Mesodermal cell (in vitro differentiated cells): ENCODE measurements at regions not wholly inside any gene's neighbourhood (a gene's known extent, or its start where the extent isn't known, plus 50 kb on each side); places are given as distances from the start of the nearest gene placed in this dataset.

Experiments
- H3K27ac ChIP-seq: 2 replicates; pipeline ENCODE4 v1.7.0; 2013; ENCODE audit warnings: mild to moderate bottlenecking, low read depth, low read length, moderate library complexity; ENCODE audit not compliant: severe bottlenecking
- H3K36me3 ChIP-seq: 2 replicates; pipeline ENCODE4 v1.7.1; 2013; ENCODE audit warnings: mild to moderate bottlenecking, low read length, moderate library complexity; ENCODE audit not compliant: control insufficient read depth, insufficient read depth
- H3K4me1 ChIP-seq: one replicate; pipeline ENCODE4 v1.7.1; 2013; ENCODE audit warnings: mild to moderate bottlenecking, low read length; ENCODE audit not compliant: insufficient read depth, control insufficient read depth, poor library complexity, severe bottlenecking
- H3K4me3 ChIP-seq: 2 replicates; pipeline ENCODE4 v1.7.0; 2013; ENCODE audit warnings: low read length, control low read depth, mild to moderate bottlenecking; ENCODE audit not compliant: insufficient read depth, poor library complexity, severe bottlenecking; ENCODE audit errors: extremely low read depth
- H3K9me3 ChIP-seq: 2 replicates; pipeline ENCODE4 v1.7.1; 2013; ENCODE audit warnings: mild to moderate bottlenecking, low read length, moderate library complexity; ENCODE audit not compliant: control insufficient read depth
- WGBS, 2 experiments: methylation state at CpG; one replicate each; pipeline ENCODE4 v1.1.5; 2013; ENCODE audit warnings: missing lambda C conversion rate in 2 of 2; ENCODE audit not compliant: insufficient coverage in 2 of 2; 5-methylcytosine and 5-hydroxymethylcytosine counted together

DNA sequence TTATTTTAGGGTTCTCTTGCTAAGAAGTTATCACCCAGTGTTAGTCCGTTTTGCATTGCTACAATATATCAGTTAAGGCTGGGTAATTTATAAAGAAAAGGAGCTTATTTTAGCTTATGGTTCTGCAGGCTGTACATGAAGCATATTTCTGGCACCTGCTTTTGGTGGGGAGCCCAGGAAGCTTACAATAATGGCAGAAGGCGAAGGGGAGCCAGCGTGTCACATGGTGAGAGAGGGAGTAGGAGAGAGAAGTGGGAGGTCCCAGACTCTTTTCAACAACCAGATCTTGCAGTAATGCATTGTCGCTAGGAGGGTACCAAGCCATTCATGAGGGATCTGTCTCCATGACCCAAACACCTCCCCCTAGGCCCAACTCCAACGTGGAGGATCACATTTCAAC, 688.8 kb upstream of the PIK3C3 start:
- Histone ChIP-seq H3K4me3 (no peak overlapping the region), H3K27ac (no peak overlapping the region), H3K36me3 (no peaks in the 10 kb centered on the region), H3K4me1 (no peaks in the 10 kb centered on the region), H3K9me3 (no peaks in the 10 kb centered on the region)
- 100% methylated on average over 1 to 2 of the region's 5 CpGs for WGBS, 2 experiments

DNA sequence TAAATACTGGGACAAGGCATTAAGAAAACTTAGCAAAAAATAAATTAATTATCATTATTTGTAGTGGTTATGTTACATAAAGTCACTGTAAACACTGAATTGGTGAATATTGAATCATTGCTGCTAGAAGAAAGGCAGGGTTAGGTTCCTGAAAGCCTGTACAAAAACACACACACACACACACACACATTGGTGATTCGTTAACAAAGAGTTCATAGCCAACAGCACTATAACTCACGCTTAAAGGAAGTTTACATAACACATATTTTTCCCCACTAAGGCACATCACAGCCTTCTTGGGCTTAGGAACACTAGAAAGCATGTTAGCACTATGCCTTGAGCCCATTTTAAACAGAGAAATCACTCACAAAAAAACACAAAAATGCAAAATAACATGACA, 690.0 kb upstream of the PIK3C3 start:
- H3K9me3 ChIP-seq, result no peaks in the 10 kb centered on the region
- no peaks in the 10 kb centered on the region for H3K4me1 ChIP-seq
- no peak overlapping the region for H3K27ac ChIP-seq
- no peaks in the 10 kb centered on the region for H3K36me3 ChIP-seq
- no peak overlapping the region for H3K4me3 ChIP-seq
- WGBS, 2 experiments, result 82% methylated on average over 2 of the region's 2 CpGs; no CpG with 5 or more reads in 1 of the 2 experiments

DNA sequence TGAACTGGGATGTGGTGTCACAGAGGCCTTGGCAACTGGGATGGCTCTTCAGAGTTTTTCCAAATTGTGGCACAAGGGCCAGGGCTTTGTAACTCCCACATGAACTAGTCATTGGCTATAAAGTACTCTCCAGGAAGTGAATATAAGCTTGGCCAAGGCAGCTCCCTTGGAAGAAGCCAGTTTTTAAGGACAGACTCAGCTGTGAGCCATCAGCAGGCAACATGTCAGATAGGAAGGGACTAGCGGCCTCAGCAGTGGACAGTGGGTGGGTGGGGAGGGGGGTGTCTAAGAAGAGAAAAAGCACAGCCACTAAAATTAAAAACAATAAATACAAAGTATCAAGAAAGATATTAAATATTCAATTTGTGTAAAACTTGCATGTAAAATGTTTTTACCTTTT, 691.1 kb upstream of the PIK3C3 start:
- Histone ChIP-seq H3K36me3 (no peaks in the 10 kb centered on the region), H3K9me3 (no peaks in the 10 kb centered on the region), H3K4me3 (no peak overlapping the region), H3K27ac (no peak overlapping the region), H3K4me1 (no peaks in the 10 kb centered on the region)
- WGBS, 2 experiments, result no CpG with 5 or more reads among the region's 1 CpG

DNA sequence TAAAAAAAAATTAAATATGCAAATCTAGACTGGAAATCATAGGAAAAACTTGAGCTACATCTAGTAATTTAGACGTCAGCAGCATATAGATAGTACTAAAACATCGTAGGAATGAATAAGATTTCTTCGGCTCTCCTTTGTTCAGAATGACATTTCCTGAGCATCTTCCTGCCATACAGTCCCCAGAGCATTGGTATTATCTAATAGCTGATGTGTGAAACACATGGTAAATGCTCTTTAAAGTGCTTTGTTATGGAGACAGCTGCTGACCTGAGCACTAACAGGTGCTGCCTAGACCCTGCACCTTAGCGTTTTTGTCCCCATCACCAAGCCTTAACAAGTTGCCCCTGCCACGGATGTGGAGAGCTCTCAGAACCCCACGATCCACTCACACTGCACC, 692.3 kb upstream of the PIK3C3 start:
- H3K27ac ChIP-seq, result no peak overlapping the region
- no peaks in the 10 kb centered on the region for H3K4me1 ChIP-seq
- 78 to 89% methylated on average over 2 to 5 of the region's 6 CpGs for WGBS, 2 experiments
- H3K36me3 ChIP-seq, result no peaks in the 10 kb centered on the region
- no peaks in the 10 kb centered on the region for H3K9me3 ChIP-seq
- H3K4me3 ChIP-seq, result no peak overlapping the region

DNA sequence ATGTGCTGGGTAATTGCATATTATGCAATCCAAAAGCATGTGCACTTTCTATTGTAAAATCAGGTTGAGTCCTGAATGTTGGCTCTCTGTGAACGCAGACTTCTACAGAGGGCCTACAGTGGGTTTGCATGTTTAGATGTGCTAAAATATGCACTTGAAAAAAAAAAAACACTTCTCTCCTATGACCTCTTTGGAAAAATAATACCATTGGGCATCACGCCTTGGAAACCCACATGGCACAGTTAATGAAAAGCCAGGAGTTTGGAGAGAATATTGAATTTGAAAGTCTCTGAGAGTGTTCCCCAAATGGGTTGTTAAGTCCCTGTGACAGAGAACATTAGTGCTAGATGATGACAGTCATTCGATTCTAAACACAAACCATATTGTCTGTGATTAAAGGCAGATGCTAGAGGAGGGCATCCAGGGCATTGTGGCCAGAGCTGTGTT, 710.4 kb upstream of the PIK3C3 start:
- Histone ChIP-seq H3K27ac (no peak overlapping the region), H3K4me1 (no peaks in the 10 kb centered on the region)

DNA sequence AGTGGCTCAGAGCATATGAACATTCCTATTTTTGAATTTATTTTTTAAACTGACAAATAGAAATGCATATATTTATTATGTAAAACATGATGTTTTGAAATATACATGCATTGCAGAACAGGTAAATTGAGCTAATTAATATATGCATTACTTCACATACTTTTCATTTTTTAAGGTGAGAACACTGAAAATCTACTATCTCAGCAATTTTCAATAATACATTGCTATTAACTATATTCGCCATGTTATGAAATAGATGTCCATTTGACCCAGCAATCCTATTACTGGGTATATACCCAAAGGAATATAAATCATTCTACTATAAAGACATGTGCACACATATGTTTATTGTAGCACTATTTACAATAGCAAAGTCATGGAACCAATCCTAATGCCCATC, 717.7 kb upstream of the PIK3C3 start:
- no CpG with 5 or more reads among the region's 1 CpG for WGBS, 2 experiments

More for the DNA sequence above, 710.4 kb upstream of the PIK3C3 start:
- no peak overlapping the region for H3K4me3 ChIP-seq
- WGBS, 2 experiments, result 80% methylated on average over 1 of the region's 3 CpGs; no CpG with 5 or more reads in 1 of the 2 experiments
- H3K9me3 ChIP-seq, result no peaks in the 10 kb centered on the region
- no peaks in the 10 kb centered on the region for H3K36me3 ChIP-seq

DNA sequence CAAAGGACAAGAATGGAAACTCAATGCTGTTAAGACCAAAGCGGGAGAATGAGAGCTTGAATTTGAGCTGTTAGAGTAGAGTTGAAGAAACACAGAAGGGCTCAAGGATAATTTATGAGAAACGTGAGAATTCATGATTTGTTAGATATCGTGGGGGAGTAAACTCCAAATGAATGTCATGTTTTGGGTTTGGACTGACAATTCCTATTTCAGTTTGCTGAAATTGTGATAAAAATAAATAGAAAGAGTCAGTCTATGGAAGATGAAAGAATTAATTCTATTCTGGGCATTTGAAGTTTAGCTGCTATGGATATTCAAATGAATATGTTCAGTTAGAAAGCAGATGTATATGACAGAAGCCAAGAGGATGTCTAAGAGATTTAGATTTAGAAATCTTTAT, 723.4 kb upstream of the PIK3C3 start:
- Histone ChIP-seq H3K36me3 (no peaks in the 10 kb centered on the region), H3K4me3 (no peak overlapping the region), H3K27ac (no peak overlapping the region), H3K9me3 (no peaks in the 10 kb centered on the region), H3K4me1 (no peaks in the 10 kb centered on the region)
- 94 to 97% methylated on average over 3 of the region's 3 CpGs for WGBS, 2 experiments

More for the DNA sequence above, 717.7 kb upstream of the PIK3C3 start:
- Histone ChIP-seq H3K9me3 (no peaks in the 10 kb centered on the region), H3K36me3 (no peaks in the 10 kb centered on the region), H3K4me1 (no peaks in the 10 kb centered on the region), H3K27ac (no peak overlapping the region), H3K4me3 (no peak overlapping the region)

DNA sequence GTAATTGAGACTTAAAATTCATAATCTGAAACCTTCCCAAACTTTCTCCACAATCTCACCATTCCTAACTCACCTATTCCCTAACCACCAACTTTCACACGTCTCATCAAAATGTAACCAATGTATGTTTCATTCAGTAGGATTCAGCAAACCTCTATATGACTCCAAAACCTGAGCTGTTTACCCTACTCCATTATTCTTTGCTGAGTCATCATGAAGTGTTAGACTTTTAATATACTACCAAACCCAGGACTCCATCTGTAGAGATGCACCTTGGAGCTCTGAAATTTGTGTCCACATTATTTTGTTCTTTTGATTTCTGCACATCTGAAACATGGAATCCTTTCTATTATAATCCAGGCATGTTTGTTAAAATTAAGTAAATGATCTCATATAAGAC, 727.0 kb upstream of the PIK3C3 start:
- WGBS, 2 experiments, result 86% methylated on average over 1 of the region's 1 CpG; no CpG with 5 or more reads in 1 of the 2 experiments
- no peak overlapping the region for H3K4me3 ChIP-seq
- H3K36me3 ChIP-seq, result no peaks in the 10 kb centered on the region
- no peak overlapping the region for H3K27ac ChIP-seq
- H3K4me1 ChIP-seq, result no peaks in the 10 kb centered on the region
- no peaks in the 10 kb centered on the region for H3K9me3 ChIP-seq

DNA sequence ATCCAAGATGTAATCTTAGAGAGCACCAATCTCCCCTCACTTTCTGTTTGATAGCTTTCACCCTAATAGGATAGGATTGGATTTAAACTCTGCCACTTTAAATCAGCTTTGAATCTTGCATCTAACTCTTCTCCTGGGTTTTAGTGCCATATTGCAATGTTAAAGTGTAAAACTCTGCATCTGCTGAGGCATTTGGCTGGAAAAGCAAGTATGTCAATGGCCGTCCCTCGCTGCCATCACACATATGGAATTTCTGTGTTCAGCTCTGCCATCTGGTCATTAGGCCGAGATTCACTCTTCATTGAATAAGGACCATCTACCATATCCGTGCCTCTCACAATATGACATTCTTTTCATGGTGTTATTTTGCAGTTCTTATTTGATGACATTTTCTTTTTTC, 728.1 kb upstream of the PIK3C3 start:
- WGBS, 2 experiments, result 83 to 86% methylated on average over 1 to 3 of the region's 4 CpGs
- Histone ChIP-seq H3K27ac (no peak overlapping the region), H3K4me1 (no peaks in the 10 kb centered on the region), H3K9me3 (no peaks in the 10 kb centered on the region), H3K4me3 (no peak overlapping the region), H3K36me3 (no peaks in the 10 kb centered on the region)

DNA sequence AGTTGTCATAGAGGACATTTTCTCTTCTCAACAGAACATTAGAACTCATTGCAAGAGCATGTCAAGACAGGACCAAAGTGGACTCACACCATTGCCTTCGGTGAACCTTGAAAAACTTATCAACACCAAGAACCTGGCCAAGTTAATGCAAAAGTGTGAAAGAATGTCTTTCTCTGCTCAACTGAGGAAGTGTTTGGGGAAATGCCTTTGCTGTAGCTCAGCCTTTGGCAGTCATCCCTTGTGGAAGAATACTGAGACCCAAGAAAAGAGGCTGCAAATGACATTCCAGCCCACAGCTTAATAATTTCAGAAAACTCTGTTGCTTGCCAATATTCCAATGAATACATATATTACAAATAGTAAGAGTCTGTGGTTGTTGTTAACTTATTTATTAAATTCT, 728.8 kb upstream of the PIK3C3 start:
- Histone ChIP-seq H3K27ac (no peak overlapping the region), H3K9me3 (no peaks in the 10 kb centered on the region), H3K4me1 (no peaks in the 10 kb centered on the region), H3K36me3 (no peaks in the 10 kb centered on the region), H3K4me3 (no peak overlapping the region)
- 91% methylated on average over 1 of the region's 1 CpG; no CpG with 5 or more reads in 1 of the 2 experiments for WGBS, 2 experiments

DNA sequence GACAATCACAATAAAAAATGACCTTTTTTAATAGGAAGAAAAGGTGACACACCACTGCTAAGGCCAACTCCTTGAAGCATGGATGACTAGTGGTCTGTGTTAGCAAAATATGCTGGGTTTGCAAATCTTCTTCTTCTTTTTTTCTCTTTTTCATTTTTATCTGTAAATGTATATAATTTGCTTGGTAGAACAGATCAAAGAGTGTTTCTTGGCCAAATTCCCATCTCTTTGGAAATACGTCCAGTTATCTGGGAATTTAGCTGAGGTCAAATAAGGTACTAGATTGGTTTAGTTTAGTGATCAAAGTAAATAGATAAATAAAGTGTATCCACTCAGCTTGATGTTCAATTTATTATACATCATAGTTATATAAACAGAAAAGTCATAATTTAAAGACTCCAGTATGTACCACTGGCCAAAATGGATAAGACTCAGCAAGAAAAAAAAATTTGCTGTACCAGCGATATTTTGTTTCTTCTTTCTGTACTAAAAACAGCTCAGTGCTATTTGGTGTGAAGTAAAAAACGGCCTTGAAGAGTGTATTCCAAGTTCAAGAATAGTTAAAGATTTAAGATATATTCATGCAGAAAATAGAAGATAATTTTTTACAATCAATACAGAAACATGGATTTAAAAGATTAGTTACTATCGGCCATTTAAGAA, 738.6 kb upstream of the PIK3C3 start:
- Histone ChIP-seq H3K4me3 (no peak overlapping the region), H3K27ac (no peak overlapping the region), H3K9me3 (no peaks in the 10 kb centered on the region), H3K4me1 (no peaks in the 10 kb centered on the region), H3K36me3 (no peaks in the 10 kb centered on the region)
- WGBS, 2 experiments, result 100% methylated on average over 1 of the region's 4 CpGs; no CpG with 5 or more reads in 1 of the 2 experiments
